ENCODE measurements at regions not wholly inside any gene's neighbourhood (a gene's known extent, or its start where the extent isn't known, plus 50 kb on each side); places are given as distances from the start of the nearest gene placed in this dataset.

GRCh38 chr3:157888040-157888439 lies 218.2 kb downstream of the SHOX2 start:
- DNase-seq (ENCODE audit: extremely low read depth in 1 of 4, low spot score in 3 of 4) (no peak), ATAC-seq (no peak), FAIRE-seq (no peak)
- no TSS peak for BruUV-seq (replicated peaks)
- no peak overlapping the region for H3K27ac ChIP-seq (ENCODE audit: extremely low read depth, low read depth, low read length)
- no peak overlapping the region for H2AFZ ChIP-seq (ENCODE audit: low read depth, low read length)
- CTCF ChIA-PET (ENCODE audit: low intra/inter-chr PET ratio) = no interaction called here
- no peaks in the 10 kb centered on the region for H3K27me3 ChIP-seq (ENCODE audit: control insufficient read depth in 2 of 2, insufficient read depth in 2 of 2, low read length in 2 of 2)
- no peaks in the 10 kb centered on the region for H3K9me3 ChIP-seq (replicated peaks; ENCODE audit: control insufficient read depth, insufficient read depth, low read depth, low read length)
- no peak for TF ChIP-seq RERE (CRISPR knock-in tag; IDR thresholded peaks at IDR 0.05; ENCODE audit: borderline replicate concordance)
- TF ChIP-seq CTCF (IDR thresholded peaks at IDR 0.05 in 2 of 3, conservative IDR thresholded peaks at IDR 0.05 in 1 of 3; ENCODE audit: insufficient read depth in 2 of 3, low read depth in 1 of 3, low read length in 3 of 3) = peak in 1 of 3 experiments; percentile 19; a peak in 1 of 6 replicates
- H3K79me2 ChIP-seq (ENCODE audit: control insufficient read depth, insufficient read depth, low read length) = no peaks in the 10 kb centered on the region
- H3K9me1 ChIP-seq (ENCODE audit: control insufficient read depth, insufficient read depth, low read length) = no peaks in the 10 kb centered on the region
- H3K36me3 ChIP-seq (ENCODE audit: control insufficient read depth, insufficient read depth, low read length) = no peaks in the 10 kb centered on the region
- H3K9ac ChIP-seq (ENCODE audit: insufficient read depth in 1 of 2, low read depth in 2 of 2, low read length in 2 of 2) = no peak overlapping the region
- intact Hi-C loops (cut with micrococcal nuclease) = no loop called here
- in situ Hi-C loops (cut with MboI) = no loop called here
- POLR2A ChIA-PET = no interaction called here
- WGBS (ENCODE audit: insufficient coverage, low coverage, missing lambda C conversion rate) = 0% methylated on average over 1 of the region's 1 CpG
- no peaks in the 10 kb centered on the region for H3K4me1 ChIP-seq (replicated peaks in 1 of 2; ENCODE audit: control insufficient read depth in 2 of 2, insufficient read depth in 2 of 2, low read length in 2 of 2)
- no peaks in the 10 kb centered on the region for H4K20me1 ChIP-seq (replicated peaks; ENCODE audit: control insufficient read depth, insufficient read depth, low read length)
- H3K4me3 ChIP-seq = no peak overlapping the region
- H3K4me2 ChIP-seq (ENCODE audit: insufficient read depth, low read length) = no peak overlapping the region
